Body of pancreas (tissue), 4 donors: ENCODE measurements at regions not wholly inside any gene's neighbourhood (a gene's known extent, or its start where the extent isn't known, plus 50 kb on each side); places are given as distances from the start of the nearest gene placed in this dataset.
"Not testable (repeated sequence)": the region's sequence is repeated elsewhere in the genome, so short reads cannot be mapped to it uniquely, and the experiment has no call there.

Experiments
- ATAC-seq: fragments of 150-250 bp; one replicate; pipeline ENCODE4 v1.9.1; 2016
- DNase-seq, 4 donors: peaks; one replicate each; pipeline ENCODE4 v3.0.0-alpha.2; 2019
- H3K27ac ChIP-seq, 4 donors: fragments of 200-600 bp; sonication (generic); 1 replicate in 3 of 4; 2 replicates in 1 of 4; pipeline versions ENCODE4 v1.5.1 to v1.6.1; 2016 to 2019; ENCODE audit warnings: mild to moderate bottlenecking in 1 of 4, mixed read lengths in 1 of 4, moderate library complexity in 1 of 4
- H3K27me3 ChIP-seq, 2 donors: fragments of 200-600 bp; sonication (generic); one replicate each; pipeline ENCODE4 v1.6.0; 2016; ENCODE audit warnings: mild to moderate bottlenecking in 1 of 2
- H3K36me3 ChIP-seq, 2 donors: fragments of 200-600 bp; sonication (generic); replicated peaks in 1 of 2; 2 replicates each; pipeline ENCODE4 v1.5.1; 2016; ENCODE audit warnings: low read depth in 2 of 2; ENCODE audit not compliant: insufficient read depth in 1 of 2
- H3K4me1 ChIP-seq: fragments of 200-600 bp; sonication (generic); one replicate; pipeline ENCODE4 v1.6.0; 2016
- H3K4me3 ChIP-seq, 2 donors: fragments of 200-600 bp; sonication (generic); 1 replicate in 1 of 2; 2 replicates in 1 of 2; pipeline ENCODE4 v1.5.1; 2016 to 2019
- H3K9me3 ChIP-seq, 3 donors: fragments of 200-600 bp; sonication (generic); 1 replicate in 2 of 3; 2 replicates in 1 of 3; pipeline ENCODE4 v1.5.1; 2016
- POLR2A ChIP-seq, 3 donors: fragments of 450-650 bp; IDR thresholded peaks; one replicate each; pipeline ENCODE4 v1.6.1; 2016; ENCODE audit warnings: antibody characterized with exemption in 3 of 3, mild to moderate bottlenecking in 2 of 3
- WGBS, 2 donors: methylation state at CpG; one replicate each; pipeline ENCODE4 v1.1.5; 2017; 5-methylcytosine and 5-hydroxymethylcytosine counted together
- intact Hi-C: fragments of 100-400 bp; cut with DNase I; formaldehyde crosslinking; loops from one replicate; pipeline ENCODE4 v1.15.1; 2023
- TF ChIP-seq, protein P1 (sequence below), 7 experiments: fragments of 450-650 bp in 4 of 7; fragments of 200-600 bp in 3 of 7; sonication (generic) in 3 of 7; IDR thresholded peaks; one replicate each; pipeline ENCODE4 v1.5.1; 2016 to 2019; ENCODE audit warnings: antibody characterized with exemption in 7 of 7

DNA sequence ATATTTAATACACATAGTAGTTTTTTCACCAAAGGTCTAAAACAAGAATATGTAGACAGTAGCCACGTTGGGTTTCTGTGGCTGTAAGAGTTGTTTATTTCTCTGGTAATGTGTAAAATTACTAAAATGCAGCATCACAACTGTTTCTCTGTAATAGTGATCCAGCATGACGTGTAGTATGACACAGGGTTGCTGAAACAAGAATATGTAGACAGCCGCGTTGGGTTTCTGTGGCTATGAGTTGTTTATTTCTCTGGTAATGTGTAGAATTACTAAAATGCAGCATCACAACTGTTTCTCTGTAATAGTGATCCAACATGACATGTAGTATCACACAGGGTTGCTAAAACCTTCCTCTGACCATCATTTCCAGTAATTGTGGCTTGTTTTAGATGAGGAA lies 153.6 kb upstream of the ZNF717 start:
- intact Hi-C loops = no loop called here
- Histone ChIP-seq H3K4me1 (no peaks in the 10 kb centered on the region), H3K9me3 (no peaks in the 10 kb centered on the region), H3K27me3 (no peaks in the 10 kb centered on the region), H3K36me3 (no peaks in the 10 kb centered on the region), H3K4me3 (no peak overlapping the region), H3K27ac (no peak overlapping the region)
- DNase-seq (no peak), ATAC-seq (no peak)
- TF ChIP-seq POLR2A (IDR thresholded peaks at IDR 0.05) = no peak
- TF ChIP-seq, protein P1, sequence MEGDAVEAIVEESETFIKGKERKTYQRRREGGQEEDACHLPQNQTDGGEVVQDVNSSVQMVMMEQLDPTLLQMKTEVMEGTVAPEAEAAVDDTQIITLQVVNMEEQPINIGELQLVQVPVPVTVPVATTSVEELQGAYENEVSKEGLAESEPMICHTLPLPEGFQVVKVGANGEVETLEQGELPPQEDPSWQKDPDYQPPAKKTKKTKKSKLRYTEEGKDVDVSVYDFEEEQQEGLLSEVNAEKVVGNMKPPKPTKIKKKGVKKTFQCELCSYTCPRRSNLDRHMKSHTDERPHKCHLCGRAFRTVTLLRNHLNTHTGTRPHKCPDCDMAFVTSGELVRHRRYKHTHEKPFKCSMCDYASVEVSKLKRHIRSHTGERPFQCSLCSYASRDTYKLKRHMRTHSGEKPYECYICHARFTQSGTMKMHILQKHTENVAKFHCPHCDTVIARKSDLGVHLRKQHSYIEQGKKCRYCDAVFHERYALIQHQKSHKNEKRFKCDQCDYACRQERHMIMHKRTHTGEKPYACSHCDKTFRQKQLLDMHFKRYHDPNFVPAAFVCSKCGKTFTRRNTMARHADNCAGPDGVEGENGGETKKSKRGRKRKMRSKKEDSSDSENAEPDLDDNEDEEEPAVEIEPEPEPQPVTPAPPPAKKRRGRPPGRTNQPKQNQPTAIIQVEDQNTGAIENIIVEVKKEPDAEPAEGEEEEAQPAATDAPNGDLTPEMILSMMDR (IDR thresholded peaks at IDR 0.05) = no peak
- 52 to 58% methylated on average over 4 of the region's 4 CpGs for WGBS, 2 donors

DNA sequence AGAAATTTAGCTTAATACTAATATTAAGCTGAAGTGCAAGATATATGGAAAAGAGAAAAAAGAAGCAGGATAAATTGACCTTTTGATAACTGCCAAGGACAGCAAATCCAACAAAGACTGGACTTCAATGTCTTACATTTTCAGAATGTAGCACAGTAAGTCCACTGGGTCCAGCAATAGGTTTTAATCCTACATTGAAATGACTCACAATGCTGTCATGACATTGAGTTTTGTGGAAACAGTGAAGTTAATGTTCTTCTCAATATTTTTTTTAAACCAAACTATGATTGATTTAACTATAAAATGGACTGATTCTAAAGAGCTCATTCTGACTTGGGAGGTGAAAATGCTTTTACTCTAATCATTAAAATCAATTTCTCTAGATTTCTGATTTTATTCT lies 166.6 kb upstream of the ZNF717 start:
- H3K27ac ChIP-seq = no peak overlapping the region
- no peaks in the 10 kb centered on the region for H3K4me1 ChIP-seq
- no peaks in the 10 kb centered on the region for H3K9me3 ChIP-seq
- intact Hi-C loops = no loop called here
- ATAC-seq (no peak), DNase-seq (no peak)
- TF ChIP-seq POLR2A (IDR thresholded peaks at IDR 0.05) = no peak
- TF ChIP-seq, protein P1 (IDR thresholded peaks at IDR 0.05) = no peak
- H3K36me3 ChIP-seq = no peaks in the 10 kb centered on the region
- no peaks in the 10 kb centered on the region for H3K27me3 ChIP-seq
- no peak overlapping the region for H3K4me3 ChIP-seq

DNA sequence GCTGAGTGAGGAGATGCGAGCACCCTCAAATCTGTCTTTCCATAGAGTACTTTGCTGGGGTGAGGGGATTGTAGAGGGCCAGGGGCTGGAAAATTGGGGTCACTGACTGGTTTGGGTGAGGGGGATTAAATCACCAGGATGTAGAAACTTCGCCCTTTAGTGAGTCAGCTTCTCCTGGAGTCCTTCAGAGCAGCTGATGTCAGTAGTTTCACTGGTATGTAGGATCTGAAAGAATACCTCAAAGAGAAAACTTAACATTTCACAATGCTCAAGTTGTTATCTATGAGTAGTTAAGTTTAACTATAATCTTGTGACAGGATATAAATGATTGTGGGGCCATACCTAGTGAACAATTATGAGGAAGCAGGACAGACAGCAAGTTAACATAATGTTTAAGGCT lies 174.7 kb upstream of the ZNF717 start:
- H3K36me3 ChIP-seq, H3K4me1 ChIP-seq, H3K4me3 ChIP-seq, ATAC-seq, H3K27ac ChIP-seq, intact Hi-C loops, DNase-seq, H3K9me3 ChIP-seq, H3K27me3 ChIP-seq: not testable (repeated sequence)
- WGBS, 2 donors = 56 to 63% methylated on average over 2 of the region's 2 CpGs

DNA sequence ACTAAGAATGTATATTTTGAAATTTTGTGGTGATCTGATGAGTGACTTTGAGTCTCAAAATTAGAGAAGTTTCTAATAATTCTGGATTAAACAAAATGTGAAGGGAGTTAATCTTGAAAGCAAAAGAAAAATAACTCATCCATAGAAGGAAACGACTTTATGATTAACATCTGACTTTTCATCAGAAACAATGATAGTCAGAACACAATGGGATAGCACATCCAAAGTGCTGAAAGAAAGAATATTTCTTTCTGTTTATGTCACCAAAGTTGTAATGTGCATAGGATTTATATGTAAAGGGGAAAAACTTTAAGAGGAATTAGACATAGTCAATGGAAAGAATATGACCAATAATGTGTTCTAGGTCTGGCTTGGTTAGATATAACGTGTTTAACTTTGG lies 176.7 kb upstream of the ZNF717 start:
- ATAC-seq, H3K27me3 ChIP-seq, H3K4me1 ChIP-seq, H3K27ac ChIP-seq, intact Hi-C loops, H3K9me3 ChIP-seq, H3K4me3 ChIP-seq, H3K36me3 ChIP-seq, DNase-seq: not testable (repeated sequence)
- 58 to 67% methylated on average over 2 of the region's 2 CpGs for WGBS, 2 donors

DNA sequence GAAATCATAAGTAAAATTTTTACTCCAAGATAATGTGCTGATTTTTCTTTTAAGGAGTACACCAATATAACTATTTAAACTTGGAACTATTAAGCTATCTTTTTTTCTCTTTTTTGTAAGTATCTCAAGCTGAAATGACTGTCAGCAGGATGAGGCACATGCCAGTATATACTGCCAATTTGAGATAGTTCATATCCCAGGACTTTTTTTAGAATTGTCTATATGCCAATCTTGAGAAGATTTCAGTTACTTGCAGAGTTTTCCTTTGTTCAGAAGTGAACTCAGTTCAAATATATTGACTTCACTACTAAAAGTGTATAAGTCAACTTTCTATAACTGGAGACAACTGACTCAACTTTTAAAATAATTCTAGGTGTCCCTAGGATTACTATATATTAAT lies 181.7 kb upstream of the ZNF717 start:
- DNase-seq (no peak), ATAC-seq (no peak)
- no peak overlapping the region for H3K4me3 ChIP-seq
- H3K27ac ChIP-seq = no peak overlapping the region
- H3K4me1 ChIP-seq = no peaks in the 10 kb centered on the region
- H3K27me3 ChIP-seq = no peaks in the 10 kb centered on the region
- no peak for TF ChIP-seq POLR2A (IDR thresholded peaks at IDR 0.05)
- TF ChIP-seq, protein P1 (IDR thresholded peaks at IDR 0.05) = no peak
- intact Hi-C loops = no loop called here
- no peaks in the 10 kb centered on the region for H3K9me3 ChIP-seq
- H3K36me3 ChIP-seq = no peaks in the 10 kb centered on the region

DNA sequence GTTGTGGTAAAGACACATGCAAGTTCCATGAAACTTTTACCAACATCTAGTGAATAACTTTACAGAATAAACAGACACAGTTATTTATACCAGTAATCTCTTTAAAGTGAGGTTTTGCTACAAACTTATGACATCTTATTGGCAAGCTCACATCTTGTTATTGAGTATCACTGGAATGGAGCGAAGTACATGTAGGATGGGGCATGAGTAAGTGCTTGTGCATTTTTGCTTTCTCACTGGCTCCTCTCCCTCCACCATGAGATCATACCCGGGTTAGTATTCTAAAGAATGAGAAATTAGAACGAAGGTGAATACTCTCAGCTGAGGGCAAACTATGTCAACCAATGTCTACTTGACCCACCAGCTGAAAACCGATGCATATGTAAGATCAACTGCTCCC lies 193.3 kb upstream of the ZNF717 start:
- no peaks in the 10 kb centered on the region for H3K9me3 ChIP-seq
- no peak for DNase-seq
- H3K27ac ChIP-seq = no peak overlapping the region
- no peaks in the 10 kb centered on the region for H3K4me1 ChIP-seq
- no peak for ATAC-seq
- 60 to 69% methylated on average over 4 of the region's 4 CpGs for WGBS, 2 donors
- H3K4me3 ChIP-seq = no peak overlapping the region
- TF ChIP-seq, protein P1 (IDR thresholded peaks at IDR 0.05) = no peak
- no peak for TF ChIP-seq POLR2A (IDR thresholded peaks at IDR 0.05)
- H3K27me3 ChIP-seq = no peaks in the 10 kb centered on the region
- intact Hi-C loops = no loop called here
- no peaks in the 10 kb centered on the region for H3K36me3 ChIP-seq
